Hepatocyte (in vitro differentiated cells): ENCODE measurements at regions not wholly inside any gene's neighbourhood (a gene's known extent, or its start where the extent isn't known, plus 50 kb on each side); places are given as distances from the start of the nearest gene placed in this dataset.

Experiments
- DNase-seq: peaks from one replicate; pipeline ENCODE4 v3.0.0-alpha.2; 2016; ENCODE audit warnings: low spot score
- H2AFZ ChIP-seq: fragments of 200-600 bp; sonication (generic); 2 replicates; pipeline ENCODE4 v1.6.0; 2016; ENCODE audit warnings: antibody characterized with exemption, mild to moderate bottlenecking
- H3K27ac ChIP-seq: fragments of 200-600 bp; sonication (generic); 2 replicates; pipeline ENCODE4 v1.5.1; 2016; ENCODE audit warnings: mild to moderate bottlenecking
- H3K27me3 ChIP-seq: fragments of 200-600 bp; sonication (generic); 2 replicates; pipeline ENCODE4 v1.6.1; 2016
- H3K36me3 ChIP-seq: fragments of 200-600 bp; sonication (generic); replicated peaks from 2 replicates; pipeline ENCODE4 v1.5.1; 2016; ENCODE audit warnings: low read depth; ENCODE audit not compliant: insufficient read depth
- H3K4me1 ChIP-seq: fragments of 200-600 bp; sonication (generic); 2 replicates; pipeline ENCODE4 v1.5.1; 2016; ENCODE audit warnings: mild to moderate bottlenecking, moderate library complexity; ENCODE audit not compliant: insufficient read depth
- H3K4me2 ChIP-seq: fragments of 200-600 bp; sonication (generic); 2 replicates; pipeline ENCODE4 v1.6.0; 2016
- H3K4me3 ChIP-seq: fragments of 200-600 bp; sonication (generic); 2 replicates; pipeline ENCODE4 v1.5.1; 2016; ENCODE audit warnings: mild to moderate bottlenecking
- H3K79me2 ChIP-seq: fragments of 200-600 bp; sonication (generic); 2 replicates; pipeline ENCODE4 v1.6.0; 2017; ENCODE audit warnings: mild to moderate bottlenecking
- H3K9me2 ChIP-seq: fragments of 200-600 bp; sonication (generic); replicated peaks from 2 replicates; pipeline ENCODE4 v1.6.0; 2017; ENCODE audit warnings: mild to moderate bottlenecking; ENCODE audit not compliant: insufficient read depth
- H3K9me3 ChIP-seq: fragments of 200-600 bp; sonication (generic); 2 replicates; pipeline ENCODE4 v1.5.1; 2016; ENCODE audit warnings: low read depth, mild to moderate bottlenecking
- H4K20me1 ChIP-seq: fragments of 200-600 bp; sonication (generic); 2 replicates; pipeline ENCODE4 v1.6.0; 2016; ENCODE audit warnings: mild to moderate bottlenecking; ENCODE audit not compliant: insufficient read depth, poor library complexity, severe bottlenecking
- EZH2 ChIP-seq: fragments of 200-600 bp; sonication (generic); IDR thresholded peaks from 2 replicates; pipeline ENCODE4 v1.6.1; 2016; ENCODE audit warnings: antibody characterized with exemption, mild to moderate bottlenecking, borderline replicate concordance
- EZH2phosphoT487 ChIP-seq: fragments of 200-600 bp; sonication (generic); IDR thresholded peaks from one replicate; pipeline ENCODE4 v1.6.1; 2018; ENCODE audit warnings: antibody characterized with exemption, mild to moderate bottlenecking, low read depth, moderate library complexity; ENCODE audit not compliant: unreplicated experiment, severe bottlenecking
- WGBS: methylation state at CpG from one replicate; pipeline ENCODE4 v1.1.6; 2016; ENCODE audit warnings: low lambda C conversion rate; ENCODE audit errors: missing lambda C conversion rate; 5-methylcytosine and 5-hydroxymethylcytosine counted together
- TF ChIP-seq, protein P1 (sequence below): fragments of 200-600 bp; sonication (generic); IDR thresholded peaks from 2 replicates; pipeline ENCODE4 v1.5.1; 2016; ENCODE audit warnings: antibody characterized with exemption, mild to moderate bottlenecking; ENCODE audit not compliant: poor library complexity

DNA sequence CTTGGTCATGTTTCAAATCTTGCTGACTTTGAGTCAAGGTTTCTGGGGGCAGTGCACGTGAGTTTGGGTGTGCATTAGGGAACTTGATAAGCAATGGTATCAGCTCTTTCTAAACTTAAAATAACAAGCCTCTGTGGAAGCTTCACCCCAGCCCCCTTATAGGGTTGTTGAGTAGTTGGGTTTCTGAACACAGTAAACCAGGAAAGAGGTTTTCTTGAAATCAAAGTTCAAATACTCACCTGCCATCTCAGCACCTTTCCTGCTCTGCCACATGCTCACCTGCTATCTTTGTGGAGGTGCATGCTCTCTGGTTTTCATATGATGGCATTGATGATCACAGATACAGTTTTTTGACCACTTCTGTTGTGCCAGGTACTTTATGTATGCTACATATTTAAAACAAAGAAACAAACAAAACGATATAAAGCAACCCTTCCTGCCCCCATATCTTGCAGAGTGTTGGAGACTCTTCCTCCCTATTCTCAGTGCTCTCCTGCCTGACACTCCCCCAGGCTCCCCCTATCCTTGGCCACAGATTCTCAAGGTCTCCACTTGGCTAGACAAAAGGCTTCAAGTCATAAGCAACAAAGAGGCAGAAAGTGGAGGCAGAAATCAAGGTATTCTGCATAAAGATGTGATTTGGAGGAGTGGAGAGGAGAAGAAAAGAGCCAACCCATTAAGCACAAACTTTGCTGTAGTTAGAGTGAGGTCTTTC lies 360.6 kb downstream of the CYRIA start:
- Histone ChIP-seq H3K36me3 (no peaks in the 10 kb centered on the region), H3K4me3 (no peak overlapping the region), H3K9me2 (no peaks in the 10 kb centered on the region), H3K4me1 (no peaks in the 10 kb centered on the region), H3K27me3 (no peaks in the 10 kb centered on the region), H3K4me2 (no peak overlapping the region), H3K27ac (no peak overlapping the region), H4K20me1 (no peaks in the 10 kb centered on the region), H2AFZ (no peak overlapping the region), H3K9me3 (peaks cover 4% of the 10 kb centered on the region), H3K79me2 (no peaks in the 10 kb centered on the region)
- TF ChIP-seq, protein P1, sequence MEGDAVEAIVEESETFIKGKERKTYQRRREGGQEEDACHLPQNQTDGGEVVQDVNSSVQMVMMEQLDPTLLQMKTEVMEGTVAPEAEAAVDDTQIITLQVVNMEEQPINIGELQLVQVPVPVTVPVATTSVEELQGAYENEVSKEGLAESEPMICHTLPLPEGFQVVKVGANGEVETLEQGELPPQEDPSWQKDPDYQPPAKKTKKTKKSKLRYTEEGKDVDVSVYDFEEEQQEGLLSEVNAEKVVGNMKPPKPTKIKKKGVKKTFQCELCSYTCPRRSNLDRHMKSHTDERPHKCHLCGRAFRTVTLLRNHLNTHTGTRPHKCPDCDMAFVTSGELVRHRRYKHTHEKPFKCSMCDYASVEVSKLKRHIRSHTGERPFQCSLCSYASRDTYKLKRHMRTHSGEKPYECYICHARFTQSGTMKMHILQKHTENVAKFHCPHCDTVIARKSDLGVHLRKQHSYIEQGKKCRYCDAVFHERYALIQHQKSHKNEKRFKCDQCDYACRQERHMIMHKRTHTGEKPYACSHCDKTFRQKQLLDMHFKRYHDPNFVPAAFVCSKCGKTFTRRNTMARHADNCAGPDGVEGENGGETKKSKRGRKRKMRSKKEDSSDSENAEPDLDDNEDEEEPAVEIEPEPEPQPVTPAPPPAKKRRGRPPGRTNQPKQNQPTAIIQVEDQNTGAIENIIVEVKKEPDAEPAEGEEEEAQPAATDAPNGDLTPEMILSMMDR, result no peak
- no peak for TF ChIP-seq EZH2phosphoT487
- no peak for TF ChIP-seq EZH2
- 44% methylated on average over 2 of the region's 2 CpGs for WGBS
- no peak for DNase-seq

DNA sequence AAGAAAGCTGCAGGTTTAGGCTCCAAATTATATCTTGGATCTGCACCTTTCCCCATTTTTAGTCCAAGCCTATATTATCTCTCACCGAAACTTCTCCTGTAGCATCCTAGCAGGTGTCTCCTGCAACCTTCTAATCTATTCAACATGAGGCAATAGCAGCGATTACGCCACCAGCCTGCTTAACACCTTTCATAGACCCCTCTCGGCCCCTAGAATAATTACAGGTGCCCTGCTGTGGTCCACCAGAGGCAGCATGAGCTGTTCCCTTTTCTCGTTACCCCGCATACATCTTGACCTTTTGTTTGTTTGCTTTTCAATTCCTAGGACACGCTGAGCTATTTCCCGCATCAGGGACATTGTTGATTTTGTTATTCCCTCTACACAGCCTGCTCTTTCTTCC lies 361.9 kb downstream of the CYRIA start:
- DNase-seq, result no peak
- TF ChIP-seq EZH2phosphoT487 (no peak), EZH2 (no peak)
- TF ChIP-seq, protein P1, result no peak
- WGBS, result 56% methylated on average over 8 of the region's 8 CpGs

DNA sequence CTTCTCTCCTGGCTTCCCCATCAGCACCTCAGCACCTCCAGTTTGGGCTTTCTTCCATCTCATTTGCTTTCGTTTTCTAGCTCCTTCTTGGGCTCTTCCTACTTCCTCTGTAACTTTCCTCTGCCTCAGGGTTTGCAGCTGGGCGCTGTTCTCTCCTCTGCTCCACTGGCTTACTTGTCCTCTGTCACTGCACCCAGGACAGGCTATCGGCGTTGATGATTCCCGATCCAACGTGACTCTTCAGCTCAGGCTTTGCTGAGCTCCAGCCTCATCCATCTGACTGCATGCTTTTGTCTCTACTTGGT lies 362.4 kb downstream of the CYRIA start:
- no peak overlapping the region for H3K4me2 ChIP-seq

More for the DNA sequence above, 361.9 kb downstream of the CYRIA start:
- H4K20me1 ChIP-seq, result no peaks in the 10 kb centered on the region
- H3K36me3 ChIP-seq, result no peaks in the 10 kb centered on the region
- no peaks in the 10 kb centered on the region for H3K79me2 ChIP-seq
- H3K4me1 ChIP-seq, result no peaks in the 10 kb centered on the region
- H3K9me2 ChIP-seq, result no peaks in the 10 kb centered on the region
- H3K4me2 ChIP-seq, result no peak overlapping the region
- no peak overlapping the region for H3K4me3 ChIP-seq
- peaks cover 5% of the 10 kb centered on the region for H3K9me3 ChIP-seq
- no peak overlapping the region for H2AFZ ChIP-seq
- H3K27me3 ChIP-seq, result no peaks in the 10 kb centered on the region
- no peak overlapping the region for H3K27ac ChIP-seq

More for the DNA sequence above, 362.4 kb downstream of the CYRIA start:
- Histone ChIP-seq H3K4me1 (no peaks in the 10 kb centered on the region), H3K9me3 (peaks cover 5% of the 10 kb centered on the region), H4K20me1 (no peaks in the 10 kb centered on the region), H3K27ac (no peak overlapping the region), H3K36me3 (no peaks in the 10 kb centered on the region), H3K9me2 (no peaks in the 10 kb centered on the region), H2AFZ (no peak overlapping the region), H3K79me2 (no peaks in the 10 kb centered on the region), H3K27me3 (no peaks in the 10 kb centered on the region), H3K4me3 (no peak overlapping the region)
- DNase-seq, result no peak
- 78% methylated on average over 6 of the region's 6 CpGs for WGBS
- TF ChIP-seq EZH2phosphoT487 (no peak), EZH2 (no peak)
- TF ChIP-seq, protein P1, result no peak
